Neural cell (in vitro differentiated cells): ENCODE measurements at regions not wholly inside any gene's neighbourhood (a gene's known extent, or its start where the extent isn't known, plus 50 kb on each side); places are given as distances from the start of the nearest gene placed in this dataset.

ENCODE experiments used
- CTCF ChIP-seq: fragments of 450-650 bp; IDR thresholded peaks from 2 replicates; pipeline ENCODE4 v1.5.1; 2014; ENCODE audit warnings: antibody characterized with exemption, mild to moderate bottlenecking, moderate library complexity; ENCODE audit not compliant: poor library complexity, severe bottlenecking
- EZH2 ChIP-seq: fragments of 200-600, 300-800 bp; shearing (Covaris generic), sonication (generic); IDR thresholded peaks from 2 replicates; pipeline ENCODE4 v1.6.1; 2014; ENCODE audit warnings: antibody characterized with exemption, low read length, borderline replicate concordance, mild to moderate bottlenecking; ENCODE audit not compliant: insufficient read depth, poor library complexity, severe bottlenecking
- TF ChIP-seq, protein P1 (sequence below): IDR thresholded peaks from 2 replicates; pipeline ENCODE4 v1.6.1; 2012; ENCODE audit warnings: borderline replicate concordance

GRCh38 chr16:52372313-52372712 is 174.6 kb downstream of the TOX3 start:
- TF ChIP-seq, protein P1, sequence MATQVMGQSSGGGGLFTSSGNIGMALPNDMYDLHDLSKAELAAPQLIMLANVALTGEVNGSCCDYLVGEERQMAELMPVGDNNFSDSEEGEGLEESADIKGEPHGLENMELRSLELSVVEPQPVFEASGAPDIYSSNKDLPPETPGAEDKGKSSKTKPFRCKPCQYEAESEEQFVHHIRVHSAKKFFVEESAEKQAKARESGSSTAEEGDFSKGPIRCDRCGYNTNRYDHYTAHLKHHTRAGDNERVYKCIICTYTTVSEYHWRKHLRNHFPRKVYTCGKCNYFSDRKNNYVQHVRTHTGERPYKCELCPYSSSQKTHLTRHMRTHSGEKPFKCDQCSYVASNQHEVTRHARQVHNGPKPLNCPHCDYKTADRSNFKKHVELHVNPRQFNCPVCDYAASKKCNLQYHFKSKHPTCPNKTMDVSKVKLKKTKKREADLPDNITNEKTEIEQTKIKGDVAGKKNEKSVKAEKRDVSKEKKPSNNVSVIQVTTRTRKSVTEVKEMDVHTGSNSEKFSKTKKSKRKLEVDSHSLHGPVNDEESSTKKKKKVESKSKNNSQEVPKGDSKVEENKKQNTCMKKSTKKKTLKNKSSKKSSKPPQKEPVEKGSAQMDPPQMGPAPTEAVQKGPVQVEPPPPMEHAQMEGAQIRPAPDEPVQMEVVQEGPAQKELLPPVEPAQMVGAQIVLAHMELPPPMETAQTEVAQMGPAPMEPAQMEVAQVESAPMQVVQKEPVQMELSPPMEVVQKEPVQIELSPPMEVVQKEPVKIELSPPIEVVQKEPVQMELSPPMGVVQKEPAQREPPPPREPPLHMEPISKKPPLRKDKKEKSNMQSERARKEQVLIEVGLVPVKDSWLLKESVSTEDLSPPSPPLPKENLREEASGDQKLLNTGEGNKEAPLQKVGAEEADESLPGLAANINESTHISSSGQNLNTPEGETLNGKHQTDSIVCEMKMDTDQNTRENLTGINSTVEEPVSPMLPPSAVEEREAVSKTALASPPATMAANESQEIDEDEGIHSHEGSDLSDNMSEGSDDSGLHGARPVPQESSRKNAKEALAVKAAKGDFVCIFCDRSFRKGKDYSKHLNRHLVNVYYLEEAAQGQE: no peak
- no peak for TF ChIP-seq CTCF
- TF ChIP-seq EZH2: no peak
